NOMO-1 treated with DMSO at 0.1 percent for 48 hours (cell line): ENCODE measurements at regions not wholly inside any gene's neighbourhood (a gene's known extent, or its start where the extent isn't known, plus 50 kb on each side); places are given as distances from the start of the nearest gene placed in this dataset.
A peak's percentile ranks its signal among the peaks of the same experiment; 100 is the strongest.

Source experiments
- DNase-seq: peaks from one replicate; lab custom pipeline; 2025; ENCODE audit not compliant: unreplicated experiment; lab: John Stamatoyannopoulos, UW

GRCh38 chr14:58730792-58731464, 93.2 kb downstream of the DACT1 start:
- DNase-seq, result no peak

DNA sequence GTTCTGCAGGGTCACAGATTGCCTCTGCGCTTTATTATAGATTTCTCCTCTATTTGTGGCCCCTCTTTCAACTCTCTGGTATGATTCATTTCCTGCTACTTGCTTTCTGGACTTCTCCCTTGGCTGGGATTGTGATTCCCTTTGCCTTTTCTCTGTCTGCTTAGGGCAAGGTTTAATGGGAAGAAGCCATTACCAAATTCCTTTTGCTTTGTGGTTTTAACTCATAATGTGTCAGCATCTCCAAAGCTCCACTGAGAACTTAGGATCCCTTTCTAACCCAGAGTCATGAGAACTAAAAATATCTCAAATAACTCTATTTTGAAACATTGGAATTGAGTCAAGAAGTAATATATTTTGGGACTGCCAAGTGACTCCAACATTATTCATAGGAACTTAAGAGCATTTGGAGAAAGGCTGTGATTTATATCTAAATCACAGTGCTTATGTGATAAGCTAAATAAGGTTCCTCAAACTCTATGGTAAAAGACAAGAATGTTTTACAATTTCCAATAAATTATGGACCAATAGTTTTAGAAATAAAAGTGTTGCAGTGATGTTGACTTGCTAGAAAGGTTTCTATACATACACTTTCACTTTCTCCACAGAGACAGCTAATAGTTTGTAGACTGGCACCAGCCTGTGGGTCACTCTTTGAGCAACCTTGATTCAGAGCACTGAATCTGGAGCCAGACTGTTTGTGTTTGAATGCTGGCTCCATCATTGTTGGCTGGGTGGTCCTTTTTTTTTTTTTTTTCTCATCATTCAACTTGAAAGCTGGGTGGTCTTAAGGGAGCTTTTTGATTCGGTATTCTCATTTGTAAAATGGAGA, 93.9 kb downstream of the DACT1 start:
- DNase-seq, result no peak

GRCh38 chr14:58732387-58732786, 94.6 kb downstream of the DACT1 start:
- DNase-seq, result no peak

- no peak for DNase-seq
Measured at GRCh38 chr14:58733451-58734208, 95.9 kb downstream of the DACT1 start.

DNA sequence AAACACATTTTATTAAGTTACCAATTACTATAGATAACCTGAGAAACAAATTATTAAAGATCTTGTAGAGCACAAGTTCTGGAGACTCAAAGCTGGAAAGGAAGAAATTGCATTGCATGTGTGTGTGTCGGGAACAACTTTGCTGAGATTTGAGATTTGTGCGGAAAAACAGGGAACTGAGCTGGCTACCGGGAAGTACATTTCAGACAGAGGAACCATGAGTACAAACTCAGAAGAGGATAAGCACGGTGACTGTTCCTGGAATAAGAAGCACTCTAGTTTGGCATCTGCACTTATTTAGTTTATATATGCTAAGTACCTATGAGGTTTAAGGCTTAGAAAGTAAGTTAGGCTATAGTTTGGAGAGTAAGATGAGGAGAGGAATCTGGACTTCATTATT, 97.8 kb downstream of the DACT1 start:
- no peak for DNase-seq

- DNase-seq, result peak; percentile 46
Measured at GRCh38 chr14:58736606-58737005, 98.8 kb downstream of the DACT1 start.

- no peak for DNase-seq
Measured at GRCh38 chr14:58737511-58737910, 99.7 kb downstream of the DACT1 start.

GRCh38 chr14:58738189-58738836, 100.6 kb downstream of the DACT1 start:
- DNase-seq, result no peak

DNA sequence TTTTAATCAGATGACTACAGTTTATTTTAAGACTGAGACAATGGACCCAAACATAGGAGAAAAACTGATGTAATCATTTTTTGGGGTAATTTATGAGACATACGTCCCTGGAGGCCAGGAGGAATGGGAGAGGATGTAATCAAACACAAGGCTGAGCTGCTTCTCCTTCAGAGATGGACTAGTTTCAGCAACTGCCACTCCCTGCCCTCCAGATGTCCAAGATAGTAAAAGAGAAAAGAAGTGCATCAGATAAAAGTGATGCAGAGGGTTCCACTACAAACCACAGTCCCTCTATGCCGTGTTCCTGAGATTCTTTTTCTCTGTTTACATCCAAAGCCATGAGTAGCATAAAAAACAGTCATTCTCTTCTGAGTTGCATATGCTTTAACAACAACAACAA, 101.1 kb downstream of the DACT1 start:
- no peak for DNase-seq

- DNase-seq, result peak; percentile 95
Measured at GRCh38 chr14:58739674-58740073, 101.9 kb downstream of the DACT1 start.

DNA sequence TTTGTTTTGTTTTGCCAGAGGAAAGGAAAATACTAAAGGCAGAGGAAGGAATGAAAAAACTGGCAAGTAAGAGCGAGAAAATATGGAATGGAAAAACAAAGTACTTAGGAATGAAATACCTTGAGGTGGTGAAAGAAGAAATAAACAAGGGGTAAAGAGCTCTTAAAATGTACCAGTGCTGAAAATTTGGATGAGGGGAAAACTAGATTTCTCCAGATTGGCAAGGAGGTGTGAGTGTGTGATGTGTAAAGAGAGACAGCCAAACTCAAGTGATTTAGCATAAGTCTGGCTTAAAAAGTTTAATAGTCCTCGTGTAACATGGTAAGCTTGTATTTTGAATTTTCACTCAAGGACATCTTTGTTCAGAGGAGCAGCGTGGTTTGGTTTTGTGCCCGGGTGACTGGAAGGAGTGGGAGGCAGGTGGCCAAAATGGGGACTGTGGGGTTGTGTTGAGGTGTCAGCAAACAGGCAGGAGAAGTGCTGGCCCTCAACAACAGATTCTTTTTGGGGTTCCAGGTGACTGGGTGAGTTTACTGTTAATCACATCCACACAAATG, 102.7 kb downstream of the DACT1 start:
- no peak for DNase-seq

GRCh38 chr14:58744801-58745394, 107.1 kb downstream of the DACT1 start:
- peak; percentile 64 for DNase-seq

DNA sequence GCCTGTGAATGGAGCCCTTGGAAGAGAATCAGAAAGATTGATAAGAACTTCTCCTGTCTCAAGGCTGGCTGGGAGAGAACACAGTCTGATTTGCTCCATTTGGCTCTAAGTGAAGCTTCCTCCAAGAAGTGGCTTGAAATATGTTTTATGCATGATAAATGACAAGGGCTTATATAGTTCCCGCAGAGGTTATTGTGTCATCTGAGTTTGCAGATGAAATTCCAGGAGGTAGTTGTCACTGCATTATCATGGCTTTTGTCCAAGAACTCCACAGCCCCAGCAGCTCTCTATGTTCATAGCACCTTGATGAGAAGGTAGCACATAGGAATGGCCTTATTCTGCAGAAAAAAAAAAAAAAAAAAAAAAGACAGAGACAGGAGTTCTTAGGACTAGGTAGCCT, 108.5 kb downstream of the DACT1 start:
- peak; percentile 13 for DNase-seq

DNA sequence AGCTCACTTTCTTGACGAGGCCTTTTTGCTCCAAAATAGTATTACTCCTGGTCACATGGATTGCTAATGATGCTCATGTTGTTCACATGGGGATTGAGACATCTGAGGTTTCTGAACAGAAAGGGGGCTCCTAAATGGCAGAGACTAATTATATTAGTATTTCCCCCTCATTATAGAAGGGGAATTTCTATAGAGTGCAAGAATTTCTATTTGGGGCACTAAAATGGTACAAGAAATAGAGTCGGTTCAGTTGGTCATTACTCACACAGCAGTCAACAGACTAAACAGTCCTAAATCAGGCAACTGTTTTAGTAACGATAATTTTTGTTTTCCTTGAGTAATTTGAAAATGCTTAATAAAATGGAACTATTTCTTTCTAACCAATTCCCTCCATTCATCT, 108.9 kb downstream of the DACT1 start:
- DNase-seq, result peak; percentile 11

GRCh38 chr14:58747181-58747580, 109.4 kb downstream of the DACT1 start:
- DNase-seq, result peak; percentile 92

DNA sequence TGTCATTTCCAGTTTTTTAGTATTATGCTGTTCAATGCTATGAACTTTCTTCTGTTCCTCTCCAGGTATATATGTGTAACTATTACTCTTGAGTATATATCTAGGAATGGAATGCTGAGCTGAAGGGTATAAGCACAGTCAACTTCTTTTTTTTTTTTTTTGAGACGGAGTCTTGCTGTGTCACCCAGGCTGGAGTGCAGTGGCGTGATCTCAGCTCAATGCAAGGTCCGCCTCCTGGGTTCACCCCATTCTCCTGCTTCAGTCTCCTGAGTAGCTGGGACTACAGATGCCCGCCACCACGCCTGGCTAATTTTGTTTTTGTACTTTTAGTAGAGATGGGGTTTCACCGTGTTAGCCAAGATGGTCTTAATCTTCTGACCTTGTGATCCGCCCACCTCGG, 110.5 kb downstream of the DACT1 start:
- peak; percentile 42 for DNase-seq

DNA sequence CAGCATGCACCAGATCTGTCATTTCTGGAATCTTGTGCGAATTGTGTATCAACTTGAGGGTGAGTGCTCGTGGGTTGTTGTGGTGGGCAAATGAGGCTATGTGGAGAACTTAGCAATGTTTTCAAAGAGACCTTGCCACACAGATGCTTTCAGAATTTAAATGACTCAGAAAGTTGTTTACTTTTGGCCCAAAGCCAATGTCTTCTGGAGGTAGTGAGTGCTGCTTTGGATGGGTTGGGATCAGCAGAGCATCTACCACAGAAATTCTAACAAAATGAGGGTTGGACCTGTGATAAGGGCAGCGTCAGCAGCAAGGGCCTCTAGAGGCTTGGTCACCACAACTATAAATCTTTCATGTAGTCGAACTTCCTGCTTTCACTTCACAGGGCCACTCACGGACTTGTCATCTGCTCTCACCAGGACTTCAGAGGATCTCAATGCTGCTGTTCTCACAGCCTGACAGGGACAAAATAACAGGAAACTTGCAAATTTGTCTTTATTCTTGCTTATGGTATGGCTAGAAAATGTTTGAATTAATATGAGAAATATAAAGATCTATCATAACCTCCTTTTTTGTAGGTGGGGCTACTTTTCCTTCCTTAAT, 111.4 kb downstream of the DACT1 start:
- peak; percentile 98 for DNase-seq

GRCh38 chr14:58750321-58751269, 112.8 kb downstream of the DACT1 start:
- no peak for DNase-seq

DNA sequence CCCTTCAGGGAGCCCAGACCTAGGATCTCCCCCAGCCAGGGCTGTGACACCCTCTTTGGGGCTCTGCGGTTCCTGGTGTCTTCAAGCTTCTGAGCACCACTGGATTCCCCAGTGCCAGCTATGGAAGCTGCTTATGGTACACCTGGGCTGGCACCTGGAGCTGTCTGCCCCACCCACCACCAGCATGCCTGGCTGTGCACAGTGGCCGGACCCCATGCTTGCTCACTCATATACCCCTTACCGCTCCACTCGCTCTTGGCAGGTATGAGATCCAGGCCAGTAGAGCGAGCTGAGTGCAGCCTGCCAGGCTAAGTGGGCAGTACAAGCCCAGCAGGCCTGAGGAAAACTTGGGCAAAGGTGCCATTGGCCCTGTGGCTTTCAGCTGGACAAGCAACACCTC, 114.0 kb downstream of the DACT1 start:
- DNase-seq, result no peak
